Neutrophil (primary cell): ENCODE measurements at regions not wholly inside any gene's neighbourhood (a gene's known extent, or its start where the extent isn't known, plus 50 kb on each side); places are given as distances from the start of the nearest gene placed in this dataset.
A peak's percentile ranks its signal among the peaks of the same experiment; 100 is the strongest.
"Not testable (repeated sequence)": the region's sequence is repeated elsewhere in the genome, so short reads cannot be mapped to it uniquely, and the experiment has no call there.

Experiments
- H3K27ac ChIP-seq: fragments of 200-600 bp; sonication (generic); 2 replicates; pipeline ENCODE4 v1.5.1; 2016; ENCODE audit warnings: mild to moderate bottlenecking, moderate library complexity
- H3K27me3 ChIP-seq: fragments of 200-600 bp; sonication (generic); 2 replicates; pipeline ENCODE4 v1.6.0; 2016; ENCODE audit warnings: mild to moderate bottlenecking
- H3K36me3 ChIP-seq: fragments of 200-600 bp; sonication (generic); 2 replicates; pipeline ENCODE4 v1.5.1; 2017
- H3K4me1 ChIP-seq, 2 experiments: fragments of 200-600 bp in 1 of 2; sonication (generic) in 1 of 2; 1 replicate in 1 of 2; 2 replicates in 1 of 2; pipeline versions ENCODE4 v1.5.1 to v1.6.1; 2013 to 2016; ENCODE audit warnings: low read depth in 1 of 2, low read length in 1 of 2, mild to moderate bottlenecking in 1 of 2, moderate library complexity in 1 of 2; ENCODE audit not compliant: control insufficient read depth in 1 of 2, insufficient read depth in 1 of 2
- H3K4me3 ChIP-seq, 2 experiments: fragments of 200-600 bp in 1 of 2; sonication (generic) in 1 of 2; 1 replicate in 1 of 2; 2 replicates in 1 of 2; pipeline ENCODE4 v1.5.1; 2013 to 2016; ENCODE audit warnings: low read depth in 1 of 2, low read length in 1 of 2, mild to moderate bottlenecking in 1 of 2, moderate library complexity in 1 of 2
- H3K9me3 ChIP-seq: fragments of 200-600 bp; sonication (generic); 2 replicates; pipeline ENCODE4 v1.5.1; 2016
- CTCF ChIP-seq: fragments of 200-600 bp; sonication (generic); IDR thresholded peaks from 2 replicates; pipeline ENCODE4 v1.5.1; 2016; ENCODE audit warnings: antibody characterized with exemption

GRCh38 chr19:28998974-28999373, 214.0 kb downstream of the UQCRFS1 start:
- Histone ChIP-seq H3K27ac (no peak overlapping the region), H3K4me3 (no peak overlapping the region), H3K36me3 (no peaks in the 10 kb centered on the region), H3K9me3 (no peaks in the 10 kb centered on the region), H3K27me3 (no peaks in the 10 kb centered on the region), H3K4me1 (peaks cover 2 to 5% of the 10 kb centered on the region in 2 experiments)
- no peak for TF ChIP-seq CTCF

- not testable (repeated sequence) for H3K9me3 ChIP-seq, H3K4me3 ChIP-seq, H3K36me3 ChIP-seq, H3K27me3 ChIP-seq, H3K27ac ChIP-seq
- peaks cover 7 to 16% of the 10 kb centered on the region in 2 experiments for H3K4me1 ChIP-seq
Observed at GRCh38 chr19:28997866-28998265, 215.1 kb downstream of the UQCRFS1 start.

- no peaks in the 10 kb centered on the region for H3K27me3 ChIP-seq
- H3K36me3 ChIP-seq = no peaks in the 10 kb centered on the region
- peak overlapping the region; percentile 78 for H3K27ac ChIP-seq
- TF ChIP-seq CTCF = no peak
- no peak overlapping the region for H3K4me3 ChIP-seq
- H3K9me3 ChIP-seq = no peaks in the 10 kb centered on the region
- H3K4me1 ChIP-seq = peaks cover 42 to 69% of the 10 kb centered on the region in 2 experiments
Observed at GRCh38 chr19:28990522-28990921, 222.4 kb downstream of the UQCRFS1 start.

- H3K36me3 ChIP-seq = no peaks in the 10 kb centered on the region
- no peaks in the 10 kb centered on the region for H3K27me3 ChIP-seq
- TF ChIP-seq CTCF = no peak
- H3K27ac ChIP-seq = peak overlapping the region; percentile 78
- no peaks in the 10 kb centered on the region for H3K9me3 ChIP-seq
- H3K4me1 ChIP-seq = peaks cover 42 to 69% of the 10 kb centered on the region in 2 experiments
- H3K4me3 ChIP-seq = peak overlapping the region in 1 of 2 experiments; percentile 31
Observed at GRCh38 chr19:28989739-28990138, 223.2 kb downstream of the UQCRFS1 start.

- no peaks in the 10 kb centered on the region for H3K27me3 ChIP-seq
- H3K9me3 ChIP-seq = no peaks in the 10 kb centered on the region
- H3K4me1 ChIP-seq = peaks cover 35 to 55% of the 10 kb centered on the region in 2 experiments
- peak overlapping the region; percentile 78 for H3K27ac ChIP-seq
- no peaks in the 10 kb centered on the region for H3K36me3 ChIP-seq
- TF ChIP-seq CTCF = no peak
- no peak overlapping the region for H3K4me3 ChIP-seq
Observed at GRCh38 chr19:28988066-28988465, 224.9 kb downstream of the UQCRFS1 start.

GRCh38 chr19:28987177-28987576, 225.8 kb downstream of the UQCRFS1 start:
- Histone ChIP-seq H3K27ac (peak overlapping the region; percentile 61), H3K9me3 (no peaks in the 10 kb centered on the region), H3K4me1 (peaks cover 28 to 46% of the 10 kb centered on the region in 2 experiments), H3K27me3 (no peaks in the 10 kb centered on the region), H3K4me3 (no peak overlapping the region), H3K36me3 (no peaks in the 10 kb centered on the region)
- TF ChIP-seq CTCF = no peak
